ENCODE measurements at regions not wholly inside any gene's neighbourhood (a gene's known extent, or its start where the extent isn't known, plus 50 kb on each side); places are given as distances from the start of the nearest gene placed in this dataset.

DNA sequence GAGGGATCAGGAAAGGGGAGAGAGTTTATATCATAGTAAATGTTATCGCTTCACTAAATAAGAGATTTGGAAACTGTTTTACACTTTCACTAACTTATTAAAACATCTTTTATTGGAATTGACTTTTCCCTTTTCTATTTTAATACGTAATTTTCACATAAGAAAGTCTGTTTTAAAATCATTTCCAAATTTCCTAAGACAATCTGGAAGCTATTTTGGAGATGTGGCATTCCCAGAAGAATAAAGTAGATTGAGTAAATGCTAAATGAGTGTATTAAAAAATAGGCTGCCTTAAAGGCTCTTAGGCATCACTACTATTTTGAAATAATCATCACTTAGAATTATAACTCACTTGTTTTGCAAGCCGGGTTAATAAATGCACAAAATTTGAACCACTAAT is 763.5 kb downstream of the EDEM1 start:
- no peak for DNase-seq (ENCODE audit: low spot score, unreplicated experiment)
- Mint-ChIP-seq H3K4me1 (ENCODE audit: low read depth) (peaks cover 4% of the 10 kb centered on the region), H3K36me3 (ENCODE audit: insufficient read depth) (no peaks in the 10 kb centered on the region), H3K9me3 (ENCODE audit: low read depth) (peaks cover 4% of the 10 kb centered on the region), H3K27ac (peak overlapping the region; percentile 62), H3K4me3 (ENCODE audit: low read depth) (no peak overlapping the region), H3K27me3 (no peaks in the 10 kb centered on the region)
- no peak for TF ChIP-seq CTCF (IDR thresholded peaks at IDR 0.05; ENCODE audit: unreplicated experiment)

- no peak for TF ChIP-seq CTCF (IDR thresholded peaks at IDR 0.05; ENCODE audit: unreplicated experiment)
- Mint-ChIP-seq H3K27me3 (no peaks in the 10 kb centered on the region), H3K36me3 (ENCODE audit: insufficient read depth) (no peaks in the 10 kb centered on the region), H3K4me3 (ENCODE audit: low read depth) (no peak overlapping the region), H3K9me3 (ENCODE audit: low read depth) (no peaks in the 10 kb centered on the region), H3K27ac (no peak overlapping the region), H3K4me1 (ENCODE audit: low read depth) (no peaks in the 10 kb centered on the region)
- DNase-seq (ENCODE audit: low spot score, unreplicated experiment) = no peak
Measured at GRCh38 chr3:5972586-5972985, 785.1 kb downstream of the EDEM1 start.

DNA sequence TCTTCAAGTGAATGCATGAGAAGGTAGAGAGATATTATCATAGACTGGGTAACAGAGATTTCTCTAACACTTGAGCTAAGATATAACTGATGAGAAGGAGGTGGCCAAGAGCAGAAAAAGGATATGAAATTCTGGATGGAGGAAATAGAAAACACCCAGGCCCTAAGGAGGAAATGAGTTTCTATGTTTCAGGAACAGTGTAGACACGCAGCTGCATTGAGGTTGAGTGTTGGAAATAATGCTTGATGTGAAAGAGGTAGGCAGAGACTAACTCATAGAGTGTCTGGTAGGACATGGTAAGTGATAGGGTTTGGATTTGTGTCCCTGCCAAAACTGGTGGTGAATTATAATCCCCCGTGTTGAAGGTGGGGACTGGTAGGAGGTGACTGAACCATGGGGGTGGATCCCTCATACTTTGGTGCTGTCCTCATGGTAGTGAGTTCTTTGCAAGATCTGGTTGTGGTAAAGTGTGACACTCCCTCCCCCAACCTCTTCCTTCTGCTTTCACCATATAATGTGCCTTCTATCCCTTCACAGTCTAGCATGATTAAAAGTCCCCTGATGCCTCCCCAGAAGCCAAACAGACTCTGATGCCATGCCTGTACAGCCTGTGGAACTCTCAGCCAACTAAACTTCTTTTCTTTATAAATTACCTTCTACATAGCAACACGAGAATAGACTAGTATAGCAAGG is 787.3 kb downstream of the EDEM1 start:
- H3K27ac Mint-ChIP-seq = no peak overlapping the region
- H3K4me1 Mint-ChIP-seq (ENCODE audit: low read depth) = peaks cover 4% of the 10 kb centered on the region
- H3K27me3 Mint-ChIP-seq = peaks cover 7% of the 10 kb centered on the region
- no peaks in the 10 kb centered on the region for H3K9me3 Mint-ChIP-seq (ENCODE audit: low read depth)
- no peaks in the 10 kb centered on the region for H3K36me3 Mint-ChIP-seq (ENCODE audit: insufficient read depth)
- TF ChIP-seq CTCF (IDR thresholded peaks at IDR 0.05; ENCODE audit: unreplicated experiment) = no peak
- H3K4me3 Mint-ChIP-seq (ENCODE audit: low read depth) = no peak overlapping the region
- no peak for DNase-seq (ENCODE audit: low spot score, unreplicated experiment)

GRCh38 chr3:5977331-5977730 is 789.8 kb downstream of the EDEM1 start:
- Mint-ChIP-seq H3K9me3 (ENCODE audit: low read depth) (peaks cover 8% of the 10 kb centered on the region), H3K27me3 (peaks cover 10% of the 10 kb centered on the region), H3K4me1 (ENCODE audit: low read depth) (peaks cover 11% of the 10 kb centered on the region), H3K4me3 (ENCODE audit: low read depth) (no peak overlapping the region), H3K27ac (no peak overlapping the region), H3K36me3 (ENCODE audit: insufficient read depth) (peaks cover 2% of the 10 kb centered on the region)
- DNase-seq (ENCODE audit: low spot score, unreplicated experiment) = no peak
- TF ChIP-seq CTCF (IDR thresholded peaks at IDR 0.05; ENCODE audit: unreplicated experiment) = no peak

DNA sequence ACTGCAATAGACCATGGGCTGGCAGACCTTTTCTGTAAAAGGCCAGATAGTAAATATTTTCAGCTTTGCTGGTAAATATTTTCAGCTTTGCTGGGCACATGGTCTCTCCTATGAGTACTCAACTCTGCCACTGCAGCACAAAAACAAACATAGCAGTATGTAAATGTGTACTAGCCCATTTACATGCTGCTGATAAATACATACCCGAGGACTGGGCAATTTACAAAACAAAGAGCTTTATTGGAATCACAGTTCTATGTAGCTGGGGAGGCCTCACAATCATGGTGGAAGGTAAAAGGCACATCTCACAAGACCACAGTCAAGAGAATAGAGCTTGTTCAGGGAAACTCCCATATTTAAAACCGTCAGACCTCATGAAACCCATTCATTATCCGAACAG is 793.0 kb downstream of the EDEM1 start:
- Mint-ChIP-seq H3K9me3 (ENCODE audit: low read depth) (peaks cover 11% of the 10 kb centered on the region), H3K4me1 (ENCODE audit: low read depth) (peaks cover 11% of the 10 kb centered on the region), H3K27me3 (peaks cover 10% of the 10 kb centered on the region), H3K27ac (no peak overlapping the region), H3K36me3 (ENCODE audit: insufficient read depth) (peaks cover 2% of the 10 kb centered on the region), H3K4me3 (ENCODE audit: low read depth) (no peak overlapping the region)
- no peak for DNase-seq (ENCODE audit: low spot score, unreplicated experiment)
- no peak for TF ChIP-seq CTCF (IDR thresholded peaks at IDR 0.05; ENCODE audit: unreplicated experiment)
